Tongue (tissue), 1 donor: ENCODE measurements at regions not wholly inside any gene's neighbourhood (a gene's known extent, or its start where the extent isn't known, plus 50 kb on each side); places are given as distances from the start of the nearest gene placed in this dataset.

Experiments
- DNase-seq: peaks from one replicate; pipeline ENCODE4 v3.0.0-alpha.2; 2015

DNA sequence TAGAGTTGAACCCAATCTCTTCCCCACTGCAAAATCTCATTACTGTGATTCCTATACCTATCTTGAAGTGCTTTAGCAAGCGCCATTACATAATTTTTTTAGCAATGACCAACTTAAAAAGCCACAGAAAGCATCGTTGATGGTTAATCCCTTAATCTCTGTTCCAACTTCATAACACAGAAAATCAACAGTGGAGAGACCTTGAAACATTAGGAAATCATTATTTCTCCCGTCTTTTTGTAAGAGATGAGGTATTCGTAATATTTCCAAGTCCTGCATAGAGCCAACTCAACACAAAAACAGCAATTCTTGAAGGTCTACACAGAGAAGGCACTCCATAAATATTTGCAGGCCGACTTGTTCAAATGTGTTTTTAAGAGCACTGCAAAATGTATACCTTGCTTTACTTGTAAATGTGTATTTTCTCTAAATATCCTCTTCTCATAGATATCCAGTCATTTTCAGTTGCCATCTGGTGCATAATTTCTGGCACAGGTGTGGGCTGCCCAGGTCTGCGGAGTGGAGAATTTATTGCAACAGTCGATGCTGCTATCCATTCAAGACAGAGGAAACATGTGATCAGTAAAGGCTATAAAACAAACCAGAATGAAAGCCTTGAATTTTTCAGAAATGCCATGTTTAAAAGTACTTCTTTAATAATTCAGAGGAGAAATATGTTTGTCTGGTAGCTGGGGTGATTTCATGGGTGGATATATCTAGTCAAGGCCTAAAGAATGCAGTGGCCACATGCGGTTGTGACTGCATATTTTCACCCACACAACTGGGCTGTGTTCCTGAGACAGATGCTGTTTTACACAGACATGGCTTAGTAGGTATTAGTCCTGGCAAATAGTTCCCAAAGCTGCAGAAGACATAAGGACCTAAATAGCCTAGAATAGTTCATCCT, 234.3 kb upstream of the STARD13 start:
- peak; percentile 63 for DNase-seq

DNA sequence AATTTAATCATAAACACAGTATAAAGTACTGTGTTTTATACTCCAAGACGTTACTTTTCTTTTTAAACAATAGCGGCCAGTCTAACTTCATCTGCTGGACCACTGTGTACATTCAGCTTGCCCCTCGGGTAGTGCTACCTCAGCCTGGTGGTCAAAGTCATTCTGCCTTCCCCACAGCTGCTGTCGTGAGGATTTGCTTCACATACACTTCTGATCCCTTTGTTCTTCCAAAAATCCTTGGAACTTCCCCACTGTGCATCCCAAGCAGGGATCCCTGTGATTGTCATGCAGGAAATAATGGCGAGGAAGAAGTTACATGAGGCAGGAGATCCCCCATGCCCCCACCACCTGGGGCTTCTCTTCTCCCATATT, 234.9 kb upstream of the STARD13 start:
- peak; percentile 27 for DNase-seq

DNA sequence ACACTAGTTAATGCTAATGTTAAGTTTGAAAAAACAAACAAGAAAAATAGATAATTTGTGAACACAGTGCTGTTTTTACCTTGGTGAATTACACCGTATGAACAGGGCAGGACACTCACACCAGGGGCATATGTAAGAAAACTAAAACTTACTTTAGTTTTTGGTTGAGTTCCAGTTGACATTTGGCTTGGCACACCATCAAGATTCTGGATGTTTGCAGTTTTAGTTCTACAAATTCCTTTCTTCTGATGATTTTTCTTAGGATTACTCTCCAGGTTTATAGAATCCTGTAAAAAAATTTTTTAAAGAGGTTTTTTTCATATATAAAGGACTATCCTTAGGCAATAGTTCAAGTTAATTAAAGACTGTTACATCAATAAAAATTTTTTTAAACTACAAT, 238.5 kb upstream of the STARD13 start:
- DNase-seq = peak; percentile 74

DNA sequence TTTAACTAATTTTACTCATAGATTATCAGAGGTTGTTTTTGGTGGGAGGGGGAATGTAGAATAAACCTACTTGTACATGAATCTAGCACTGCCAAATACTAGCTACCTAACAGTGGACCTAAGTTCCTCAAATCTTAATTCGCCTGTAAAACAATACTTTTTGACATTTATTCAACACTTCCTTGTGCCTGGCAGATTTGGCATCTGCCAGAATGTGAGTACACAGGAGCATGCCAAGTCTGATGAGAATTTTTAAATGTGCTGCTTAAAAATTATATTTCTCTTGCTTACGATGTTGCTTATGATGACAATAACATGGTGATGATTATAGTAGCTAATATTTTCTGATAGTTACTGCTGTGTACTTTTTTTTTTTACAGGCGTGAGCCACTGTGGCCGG, 240.2 kb upstream of the STARD13 start:
- DNase-seq = no peak

DNA sequence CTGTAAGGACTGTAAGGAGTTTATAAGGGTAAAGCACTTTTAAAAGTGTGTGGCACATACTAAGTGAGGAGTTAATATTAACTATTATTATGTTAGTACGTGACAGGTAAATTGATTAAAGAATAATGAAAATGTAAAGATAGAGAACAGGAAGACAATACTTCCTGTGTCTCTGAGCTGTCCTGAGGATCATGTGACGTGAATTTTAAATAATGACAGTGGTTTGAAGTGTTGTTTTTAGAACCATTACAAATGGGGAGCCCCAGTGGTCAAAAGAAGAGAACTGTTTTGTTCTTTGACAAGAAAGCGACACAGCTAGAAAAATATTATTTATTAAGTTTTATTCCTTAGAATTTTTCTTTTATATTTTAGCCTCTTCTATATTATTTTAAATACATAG, 241.2 kb upstream of the STARD13 start:
- no peak for DNase-seq

DNA sequence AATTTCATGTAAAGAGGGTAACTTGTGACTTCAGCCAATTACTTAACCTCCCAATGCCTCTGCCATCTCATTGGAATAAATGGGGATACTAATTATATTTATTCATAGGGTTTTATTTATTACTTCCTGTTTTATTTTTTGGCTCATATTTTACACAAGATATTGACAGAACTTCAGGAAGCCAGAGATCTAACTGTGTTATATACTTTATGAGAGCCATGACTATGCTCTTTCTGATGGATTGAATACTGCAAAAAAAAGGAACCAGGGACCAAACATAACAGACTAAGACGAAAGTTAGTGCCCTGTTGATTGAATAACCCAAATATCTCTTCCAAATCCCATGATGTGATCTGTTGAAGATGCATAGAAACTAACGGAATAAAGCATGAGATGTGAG, 243.3 kb upstream of the STARD13 start:
- no peak for DNase-seq

DNA sequence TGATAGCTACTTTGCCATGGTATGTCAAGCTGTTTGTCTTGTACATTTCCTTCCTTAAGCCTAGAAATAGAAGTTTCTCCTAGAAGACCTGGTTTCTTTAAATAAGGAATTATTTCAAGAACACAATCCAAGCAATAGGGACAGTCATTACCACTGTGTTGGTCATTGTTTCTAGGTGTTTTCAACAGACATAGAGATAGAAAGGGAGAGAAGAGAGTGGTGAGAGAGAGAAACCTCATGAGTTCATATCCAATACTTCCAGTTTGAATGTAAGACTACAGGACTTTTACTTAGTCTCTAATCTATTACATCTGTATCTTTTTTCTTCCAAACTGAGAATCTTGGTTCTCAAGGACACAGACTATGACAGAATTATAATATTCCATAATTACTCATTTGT, 245.9 kb upstream of the STARD13 start:
- no peak for DNase-seq

DNA sequence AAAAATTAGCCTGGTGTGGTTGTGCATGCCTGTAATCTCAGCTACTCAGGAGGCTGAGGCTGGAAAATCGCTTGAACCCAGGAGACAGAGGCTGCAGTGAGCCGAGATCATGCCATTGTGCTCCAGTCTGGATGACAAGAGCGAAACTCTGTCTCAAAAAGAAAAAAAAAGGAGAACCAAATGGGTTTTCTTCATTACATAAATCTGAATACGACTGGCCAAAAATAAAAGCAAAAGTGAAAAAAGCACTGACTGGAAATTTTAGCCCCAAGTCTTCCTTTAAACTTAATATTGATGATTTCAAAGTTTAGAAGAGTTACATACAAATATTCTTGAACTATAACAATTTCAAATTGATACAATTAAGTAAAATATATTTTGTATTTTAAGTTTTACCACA, 249.5 kb upstream of the STARD13 start:
- no peak for DNase-seq

DNA sequence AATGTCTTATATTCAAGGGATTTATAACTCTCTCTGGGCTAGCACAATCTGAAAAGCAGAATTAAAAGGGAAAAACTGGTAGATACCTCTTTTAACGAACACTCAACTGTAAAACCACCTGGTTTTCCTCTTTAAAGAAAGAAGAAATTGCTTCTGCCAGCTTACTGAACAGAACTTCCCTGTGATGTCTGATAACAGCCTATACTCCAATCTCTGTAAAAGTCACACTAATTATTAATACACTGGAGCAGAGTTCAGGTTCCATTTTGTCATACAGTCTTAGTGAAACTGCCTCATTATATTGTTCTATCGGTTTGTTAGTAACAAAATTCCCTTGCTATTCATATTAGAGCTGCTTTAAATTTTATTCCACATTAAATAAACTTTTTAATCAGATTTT, 251.0 kb upstream of the STARD13 start:
- no peak for DNase-seq

DNA sequence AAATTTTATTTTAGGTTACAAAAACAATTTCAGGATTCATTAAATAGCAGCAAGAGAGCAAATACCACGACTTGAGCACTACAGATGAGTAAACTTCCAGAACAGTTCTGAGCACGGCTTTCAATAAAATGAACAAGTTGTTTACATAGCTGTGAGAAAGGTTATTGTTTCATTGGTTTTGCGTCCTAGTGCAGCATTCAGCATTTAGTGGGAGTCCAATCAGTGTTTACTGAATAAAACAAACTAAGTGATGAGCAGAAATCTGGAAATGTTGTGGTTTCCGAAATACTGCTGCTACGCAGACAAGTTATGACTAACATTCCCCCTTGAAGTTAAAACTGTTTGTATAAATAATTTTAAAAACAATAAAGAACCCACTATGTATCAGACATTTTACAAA, 251.5 kb upstream of the STARD13 start:
- DNase-seq = no peak

DNA sequence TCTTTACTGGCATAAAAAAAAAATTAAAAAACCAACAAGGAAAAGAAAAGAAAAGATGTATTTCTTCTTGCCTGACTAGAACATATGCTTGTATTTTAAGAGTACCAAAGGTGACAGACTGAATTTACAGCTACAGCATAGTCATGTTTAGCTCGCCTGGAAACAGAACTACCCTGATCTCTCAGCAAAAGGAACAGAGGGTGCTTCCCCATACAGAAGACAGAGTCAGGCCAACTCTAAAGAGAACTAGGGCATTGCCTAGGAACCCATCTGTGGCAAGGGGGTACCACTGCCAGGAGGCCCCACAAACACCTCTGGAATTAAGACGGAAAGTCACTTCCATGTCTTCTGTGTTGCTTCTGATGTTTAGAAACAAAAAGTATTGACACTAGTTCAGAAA, 252.1 kb upstream of the STARD13 start:
- DNase-seq = peak; percentile 51

DNA sequence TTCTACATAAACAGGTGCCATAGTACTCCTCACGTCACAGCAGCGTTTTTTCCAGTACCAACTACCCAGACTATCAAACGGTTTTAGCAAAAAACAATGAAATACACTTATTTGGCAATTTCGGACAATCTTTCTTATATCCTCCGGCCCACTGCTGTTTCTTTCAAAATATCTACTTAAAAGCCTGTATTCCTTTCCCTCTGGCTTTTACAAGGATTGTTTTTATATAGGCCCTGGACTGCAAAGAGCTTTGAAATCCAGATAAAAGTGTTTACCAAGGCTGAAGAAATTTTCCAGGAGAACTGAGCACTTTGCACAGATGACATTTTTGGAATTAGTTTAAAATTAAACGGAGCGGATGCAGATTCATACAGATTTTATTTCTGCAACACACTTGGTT, 255.9 kb upstream of the STARD13 start:
- no peak for DNase-seq

DNA sequence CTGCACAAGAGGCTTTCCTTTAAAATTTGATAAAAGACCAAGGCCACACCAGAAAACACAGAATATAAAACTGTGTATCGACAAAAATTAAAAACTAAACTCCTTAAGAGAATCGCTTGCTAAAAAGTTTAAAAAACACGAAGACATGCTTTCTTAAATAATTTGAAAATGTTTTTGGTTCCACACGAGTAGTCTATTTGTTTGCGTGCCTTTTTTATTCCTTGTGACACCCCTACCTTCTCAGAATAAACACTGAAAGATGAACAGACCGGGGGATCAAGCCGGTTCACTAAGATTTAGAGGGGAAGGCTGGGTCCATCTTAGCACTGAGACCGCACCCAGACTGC, 256.4 kb upstream of the STARD13 start:
- no peak for DNase-seq

DNA sequence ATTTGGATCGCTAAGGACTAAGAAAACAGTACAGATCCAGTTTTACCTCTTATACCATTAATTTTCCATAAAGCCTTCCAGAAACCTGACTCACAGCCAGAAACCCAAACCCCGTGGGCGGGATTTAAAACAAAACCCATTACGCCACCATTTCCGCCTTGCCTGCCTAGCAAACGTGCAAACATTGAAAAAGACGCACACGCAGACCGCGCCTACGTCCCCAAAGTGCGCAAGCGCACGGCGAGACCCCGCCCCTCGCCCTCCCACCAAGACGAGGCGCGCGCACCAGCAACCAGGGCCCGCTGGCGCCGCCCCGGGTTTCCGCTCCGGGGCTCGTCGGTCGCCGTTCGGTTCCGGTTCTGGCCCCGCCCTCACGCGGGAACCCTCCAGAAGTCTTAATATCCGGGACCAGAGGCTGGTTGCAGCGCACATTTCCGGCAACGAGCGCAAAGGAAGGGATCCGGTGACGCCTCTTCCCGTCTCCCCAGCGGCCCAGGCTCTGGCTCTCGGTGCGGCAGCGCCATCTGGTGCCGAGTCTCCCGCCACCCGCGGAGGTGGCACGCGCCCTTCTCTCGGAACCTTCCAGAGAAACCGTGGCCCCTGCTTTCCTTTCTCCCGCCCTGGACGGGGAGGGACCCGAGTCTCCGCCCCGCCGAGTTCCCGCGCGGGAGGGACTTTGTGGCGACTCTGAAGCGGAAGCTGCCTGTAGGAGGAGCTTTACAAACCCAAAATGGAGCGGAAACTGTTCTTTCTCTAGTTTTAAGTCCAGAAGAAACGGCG, 256.9 kb upstream of the STARD13 start:
- DNase-seq = peak; percentile 99

DNA sequence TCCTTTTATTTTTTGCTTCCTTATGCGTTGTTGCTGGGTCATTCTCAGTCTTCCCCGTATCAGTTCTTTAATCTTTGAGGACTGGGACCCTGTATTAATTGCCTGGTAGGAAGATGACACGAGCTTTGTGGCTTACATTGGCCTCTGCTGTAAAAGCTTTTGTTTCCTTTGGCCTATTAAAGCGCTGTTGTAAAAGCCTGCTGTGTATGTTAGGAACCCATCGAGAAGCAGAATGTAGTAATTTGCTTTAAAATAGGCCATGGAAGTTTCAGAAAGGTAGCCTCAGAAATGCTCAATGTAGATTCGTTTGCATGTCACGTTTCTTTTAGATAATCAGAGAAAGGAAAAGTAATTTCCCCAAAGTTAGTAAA, 257.5 kb upstream of the STARD13 start:
- no peak for DNase-seq

DNA sequence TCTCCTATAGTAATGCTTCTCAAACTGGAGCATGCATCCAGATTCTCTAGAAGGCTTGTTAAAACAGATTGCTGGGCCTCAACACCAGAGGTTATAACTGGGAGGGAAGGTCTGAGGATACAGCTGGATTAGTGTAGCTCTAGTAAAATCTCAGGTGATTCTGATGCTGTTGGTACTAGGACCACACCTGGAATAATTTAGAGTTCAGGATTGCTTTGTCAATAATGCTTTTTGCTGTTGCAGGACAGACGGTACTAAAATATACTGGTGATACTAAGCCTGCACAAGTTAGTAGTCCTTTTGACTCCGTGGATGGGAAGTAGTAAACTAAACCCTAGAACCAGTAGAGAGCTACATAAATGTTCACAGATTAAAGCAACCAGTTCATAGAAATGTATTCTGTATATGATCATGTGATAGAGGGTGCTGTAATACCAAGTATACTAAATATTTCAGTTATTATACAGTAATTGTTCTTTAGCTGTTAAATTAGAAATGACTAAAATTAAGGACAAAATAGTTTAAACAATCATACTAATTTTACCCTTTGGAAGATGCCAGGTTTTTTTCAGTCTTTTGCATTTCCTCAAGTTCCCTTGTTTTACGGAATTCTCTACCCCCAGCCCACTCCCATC, 258.2 kb upstream of the STARD13 start:
- DNase-seq = peak; percentile 41

DNA sequence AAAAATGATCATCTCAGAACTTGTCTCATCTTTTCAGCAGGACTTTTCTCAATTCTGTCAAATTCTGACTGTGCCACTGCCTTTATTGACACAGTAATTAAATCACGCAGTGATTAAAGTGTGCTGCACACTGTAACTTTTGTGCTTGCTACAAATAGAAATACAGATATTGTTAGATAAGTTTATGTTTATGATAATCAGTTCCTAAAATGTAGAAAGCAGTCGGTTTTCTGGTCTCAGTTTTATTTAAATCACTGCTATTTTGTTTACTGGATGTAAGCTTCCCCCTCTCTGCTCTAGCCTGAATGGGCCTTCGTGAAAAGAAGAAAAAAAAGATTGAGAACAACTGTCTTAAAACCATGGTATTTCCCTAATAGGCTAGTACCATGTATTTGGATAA, 258.8 kb upstream of the STARD13 start:
- no peak for DNase-seq

DNA sequence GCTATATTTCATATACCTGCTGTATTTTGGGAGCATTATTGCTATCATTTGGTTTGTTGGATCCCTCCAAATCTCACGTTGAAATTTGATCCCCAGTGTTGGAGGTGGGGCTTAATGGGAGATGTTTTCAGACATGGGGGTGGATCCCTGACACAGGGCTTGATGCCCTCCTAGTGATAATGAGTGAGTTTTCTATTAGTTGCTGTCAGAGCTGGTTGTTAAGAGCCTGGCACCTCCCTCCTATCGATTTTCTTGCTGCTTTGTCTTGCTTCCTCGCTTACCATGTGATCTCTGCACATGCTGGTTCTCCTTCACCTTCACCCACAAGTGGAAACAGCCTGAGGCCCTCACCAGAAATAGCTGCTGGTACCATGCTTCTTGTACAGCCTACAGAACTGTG, 259.9 kb upstream of the STARD13 start:
- DNase-seq = no peak

DNA sequence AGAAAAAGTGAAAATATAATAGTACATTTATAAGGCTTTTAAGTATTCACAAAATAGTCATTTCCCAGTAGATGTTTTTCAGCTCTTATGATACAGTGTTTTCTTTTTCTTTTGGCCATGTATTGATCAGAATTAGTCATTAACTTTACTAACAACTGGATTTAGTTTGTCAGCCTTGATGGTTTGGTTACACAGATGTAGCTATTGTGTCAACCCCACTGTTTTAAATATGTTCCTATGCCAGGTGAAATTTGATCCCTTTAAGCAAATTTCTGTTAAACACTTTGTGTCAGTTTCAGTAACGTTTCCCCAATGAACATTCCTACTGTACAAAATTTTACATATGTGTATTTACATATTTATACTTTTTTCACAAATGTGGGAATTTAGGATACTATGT, 261.5 kb upstream of the STARD13 start:
- no peak for DNase-seq

DNA sequence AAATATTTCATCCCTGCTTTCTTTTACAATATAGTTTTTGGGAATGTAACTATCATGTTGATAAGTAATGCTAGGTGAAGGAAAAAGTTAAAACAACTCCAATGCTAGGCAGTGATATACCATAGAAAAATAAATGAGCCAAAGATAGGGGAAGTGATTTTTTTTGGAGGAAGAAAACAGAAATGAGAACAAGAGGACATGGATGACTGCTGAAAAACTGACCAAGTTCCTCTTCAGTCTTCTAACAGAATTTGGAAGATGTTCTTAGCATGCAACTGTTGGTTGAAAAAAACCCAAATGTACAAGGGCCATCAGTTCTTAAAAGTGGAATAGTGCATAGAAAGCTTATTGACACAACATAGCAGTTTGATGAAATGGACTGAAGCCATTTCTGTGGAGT, 262.5 kb upstream of the STARD13 start:
- DNase-seq = no peak

DNA sequence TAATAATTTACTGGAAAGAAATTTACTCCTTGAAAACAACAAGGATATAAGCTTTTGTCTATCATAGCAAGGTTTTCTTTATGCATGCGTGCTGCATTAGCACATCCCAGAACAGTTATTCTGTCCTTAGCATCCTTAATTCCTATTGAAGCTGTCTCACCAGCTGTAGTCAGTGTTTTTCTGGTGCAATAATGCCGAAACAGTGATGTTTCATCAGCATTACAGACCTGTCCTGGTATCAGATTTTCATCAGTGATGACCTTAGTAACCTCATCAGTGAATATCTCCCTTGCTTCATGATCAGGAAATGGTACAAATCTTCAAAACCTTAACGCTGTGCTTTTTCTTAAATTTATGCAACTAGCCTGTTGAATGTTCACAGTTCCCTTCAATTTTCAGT, 264.7 kb upstream of the STARD13 start:
- DNase-seq = no peak

DNA sequence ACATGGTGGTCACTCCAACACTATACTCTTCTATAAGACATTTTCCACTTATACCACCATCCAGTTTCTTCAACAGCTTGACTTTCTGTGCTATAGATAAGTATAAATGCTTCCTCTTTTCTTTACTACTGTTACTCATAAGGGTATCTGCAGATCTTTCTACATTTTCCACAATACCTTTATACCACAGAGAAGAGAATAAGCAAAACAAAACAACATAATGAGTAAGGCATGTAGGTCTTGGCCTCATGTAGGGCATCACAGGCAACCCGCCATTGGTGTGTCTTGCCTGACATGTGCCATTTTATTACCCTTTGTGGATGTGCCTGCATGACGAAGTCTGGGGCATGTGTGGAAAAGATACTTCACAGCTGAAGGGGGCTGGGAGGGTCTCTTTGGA, 265.3 kb upstream of the STARD13 start:
- DNase-seq = no peak
